Vagina (tissue), 2 donors: ENCODE measurements at regions not wholly inside any gene's neighbourhood (a gene's known extent, or its start where the extent isn't known, plus 50 kb on each side); places are given as distances from the start of the nearest gene placed in this dataset.

ENCODE experiments used
- DNase-seq, 2 donors: peaks; one replicate each; pipeline ENCODE4 v3.0.0-alpha.2; 2017; ENCODE audit errors: extremely low spot score in 2 of 2
- H3K27ac ChIP-seq: fragments of 200-600 bp; sonication (generic); one replicate; pipeline ENCODE4 v1.5.1; 2019
- H3K27me3 ChIP-seq: fragments of 200-600 bp; sonication (generic); one replicate; pipeline ENCODE4 v1.5.1; 2019
- H3K36me3 ChIP-seq, 2 donors: fragments of 200-600 bp; sonication (generic); one replicate each; pipeline ENCODE4 v1.5.1; 2017 to 2019
- H3K4me1 ChIP-seq: fragments of 200-600 bp; sonication (generic); one replicate; pipeline ENCODE4 v1.5.1; 2019
- H3K4me3 ChIP-seq, 2 donors: fragments of 200-600 bp; sonication (generic); 1 replicate in 1 of 2; 2 replicates in 1 of 2; pipeline ENCODE4 v1.5.1; 2016 to 2019
- H3K9me3 ChIP-seq: fragments of 200-600 bp; sonication (generic); one replicate; pipeline ENCODE4 v1.5.1; 2019
- CTCF ChIP-seq, 3 experiments: fragments of 450-650 bp in 2 of 3; fragments of 200-600 bp in 1 of 3; sonication (generic) in 1 of 3; IDR thresholded peaks; one replicate each; pipeline ENCODE4 v1.5.1; 2017 to 2019; ENCODE audit warnings: antibody characterized with exemption in 3 of 3, mild to moderate bottlenecking in 2 of 3, moderate library complexity in 2 of 3
- POLR2A ChIP-seq, 2 donors: fragments of 450-650 bp; IDR thresholded peaks; one replicate each; pipeline ENCODE4 v1.6.1; 2017; ENCODE audit warnings: antibody characterized with exemption in 2 of 2, mild to moderate bottlenecking in 2 of 2, moderate library complexity in 2 of 2
- POLR2AphosphoS5 ChIP-seq, 2 donors: sonication (generic); formaldehyde crosslinking; IDR thresholded peaks; one replicate each; pipeline ENCODE4 v1.9.0; 2017; ENCODE audit warnings: antibody characterized with exemption in 2 of 2, mild to moderate bottlenecking in 2 of 2, low read depth in 1 of 2; ENCODE audit not compliant: insufficient read depth in 1 of 2
- intact Hi-C: fragments of 100-400 bp; cut with DNase I; formaldehyde crosslinking; loops from one replicate; pipeline ENCODE4 v1.15.1; 2023

GRCh38 chr6:152811785-152812184, 61.2 kb downstream of the VIP start:
- DNase-seq = no peak
- no peaks in the 10 kb centered on the region for H3K27me3 ChIP-seq
- no peaks in the 10 kb centered on the region for H3K4me1 ChIP-seq
- no peaks in the 10 kb centered on the region for H3K36me3 ChIP-seq
- no peaks in the 10 kb centered on the region for H3K9me3 ChIP-seq
- TF ChIP-seq POLR2AphosphoS5 (IDR thresholded peaks at IDR 0.05; ENCODE audit: insufficient read depth in 1 of 2, low read depth in 1 of 2) = no peak
- TF ChIP-seq CTCF (IDR thresholded peaks at IDR 0.05) = no peak
- no peak for TF ChIP-seq POLR2A (IDR thresholded peaks at IDR 0.05)
- no peak overlapping the region for H3K4me3 ChIP-seq
- H3K27ac ChIP-seq = no peak overlapping the region
- intact Hi-C loops = no loop called here

DNA sequence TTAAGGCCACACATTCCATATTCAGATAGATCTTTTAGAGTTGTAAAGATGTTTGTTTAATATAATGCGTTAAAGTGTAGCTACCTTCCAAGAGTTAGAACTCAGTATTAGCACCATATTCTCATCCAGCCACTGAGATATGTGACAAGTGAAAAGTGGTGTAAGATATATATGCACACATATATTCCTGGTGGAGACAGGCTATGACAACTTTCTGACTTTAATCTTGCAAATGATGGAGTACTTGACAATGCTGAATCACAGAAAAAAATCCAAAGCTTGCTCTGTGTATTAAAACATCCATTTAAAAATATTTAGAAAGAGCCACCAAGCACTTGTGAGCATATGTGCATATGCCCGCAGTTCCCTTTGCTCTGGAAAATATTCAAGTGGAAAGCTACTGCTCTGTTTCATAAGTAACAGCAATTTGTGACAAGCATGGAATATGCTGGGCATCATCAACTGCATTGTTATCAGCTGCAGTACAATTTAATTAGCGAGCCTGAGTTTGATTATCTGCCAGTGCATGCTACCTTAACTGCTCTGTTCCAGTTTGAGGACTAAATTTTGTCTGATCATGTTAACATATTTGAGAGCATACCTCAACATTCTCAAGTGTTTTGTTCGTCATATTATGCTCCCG, 64.8 kb downstream of the VIP start:
- Histone ChIP-seq H3K4me1 (no peaks in the 10 kb centered on the region), H3K27me3 (no peaks in the 10 kb centered on the region), H3K27ac (no peak overlapping the region), H3K36me3 (no peaks in the 10 kb centered on the region), H3K9me3 (no peaks in the 10 kb centered on the region), H3K4me3 (no peak overlapping the region)
- no peak for DNase-seq
- TF ChIP-seq POLR2AphosphoS5 (IDR thresholded peaks at IDR 0.05; ENCODE audit: insufficient read depth in 1 of 2, low read depth in 1 of 2) = no peak
- TF ChIP-seq POLR2A (IDR thresholded peaks at IDR 0.05) = no peak
- TF ChIP-seq CTCF (IDR thresholded peaks at IDR 0.05) = no peak
- intact Hi-C loops = no loop called here

DNA sequence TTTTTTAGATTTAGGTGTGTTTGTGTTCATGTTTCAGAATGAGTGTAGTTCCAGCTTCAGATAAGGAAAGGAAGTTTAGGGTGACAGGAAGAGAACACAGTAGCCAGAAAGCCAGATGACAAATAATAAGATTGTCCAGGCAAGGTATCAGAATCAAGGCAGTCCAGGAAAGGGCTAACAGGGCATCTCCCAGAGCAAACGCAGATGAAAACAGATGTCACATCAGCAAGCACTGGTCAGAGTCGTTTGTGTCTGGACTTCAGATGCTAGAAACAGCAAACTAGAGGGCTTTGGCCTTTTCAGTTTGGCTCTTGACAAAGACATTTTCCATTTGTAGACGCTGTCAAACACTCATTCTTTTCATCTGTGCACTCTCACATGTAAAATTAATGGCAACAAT, 65.5 kb downstream of the VIP start:
- no peak for DNase-seq
- no peak for TF ChIP-seq CTCF (IDR thresholded peaks at IDR 0.05)
- TF ChIP-seq POLR2A (IDR thresholded peaks at IDR 0.05) = no peak
- no peak for TF ChIP-seq POLR2AphosphoS5 (IDR thresholded peaks at IDR 0.05; ENCODE audit: insufficient read depth in 1 of 2, low read depth in 1 of 2)
- Histone ChIP-seq H3K4me3 (no peak overlapping the region), H3K27ac (no peak overlapping the region), H3K9me3 (no peaks in the 10 kb centered on the region), H3K27me3 (no peaks in the 10 kb centered on the region), H3K36me3 (no peaks in the 10 kb centered on the region), H3K4me1 (no peaks in the 10 kb centered on the region)
- intact Hi-C loops = no loop called here

DNA sequence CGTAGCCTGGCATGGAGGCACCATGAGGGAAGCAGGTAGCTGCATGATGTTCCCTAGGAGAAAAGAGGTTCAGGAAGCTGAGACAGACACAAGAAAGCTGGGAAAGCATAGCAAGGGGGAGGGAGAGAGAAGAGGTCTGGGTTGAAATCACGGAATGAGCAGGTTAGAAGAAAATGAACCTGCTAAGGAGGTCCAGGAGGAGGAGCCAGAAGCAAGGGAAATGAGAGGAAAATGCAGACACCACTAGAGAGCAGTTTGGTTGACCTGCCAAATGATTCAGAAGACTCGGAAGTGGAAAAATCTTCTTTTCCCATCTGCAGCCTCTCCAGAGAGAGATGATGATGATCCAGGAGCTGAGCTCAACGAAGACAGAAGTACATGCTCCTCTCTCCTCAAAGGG, 70.9 kb downstream of the VIP start:
- no peak for DNase-seq
- intact Hi-C loops = no loop called here

More for the DNA sequence above, 70.9 kb downstream of the VIP start:
- H3K4me3 ChIP-seq = no peak overlapping the region
- H3K9me3 ChIP-seq = no peaks in the 10 kb centered on the region
- H3K36me3 ChIP-seq = no peaks in the 10 kb centered on the region
- no peak overlapping the region for H3K27ac ChIP-seq
- H3K27me3 ChIP-seq = no peaks in the 10 kb centered on the region
- TF ChIP-seq POLR2AphosphoS5 (IDR thresholded peaks at IDR 0.05; ENCODE audit: insufficient read depth in 1 of 2, low read depth in 1 of 2) = no peak
- no peak for TF ChIP-seq CTCF (IDR thresholded peaks at IDR 0.05)
- TF ChIP-seq POLR2A (IDR thresholded peaks at IDR 0.05) = no peak
- no peaks in the 10 kb centered on the region for H3K4me1 ChIP-seq
